ENCODE measurements at regions not wholly inside any gene's neighbourhood (a gene's known extent, or its start where the extent isn't known, plus 50 kb on each side); places are given as distances from the start of the nearest gene placed in this dataset.
"Not testable (repeated sequence)": the region's sequence is repeated elsewhere in the genome, so short reads cannot be mapped to it uniquely, and the experiment has no call there.

DNA sequence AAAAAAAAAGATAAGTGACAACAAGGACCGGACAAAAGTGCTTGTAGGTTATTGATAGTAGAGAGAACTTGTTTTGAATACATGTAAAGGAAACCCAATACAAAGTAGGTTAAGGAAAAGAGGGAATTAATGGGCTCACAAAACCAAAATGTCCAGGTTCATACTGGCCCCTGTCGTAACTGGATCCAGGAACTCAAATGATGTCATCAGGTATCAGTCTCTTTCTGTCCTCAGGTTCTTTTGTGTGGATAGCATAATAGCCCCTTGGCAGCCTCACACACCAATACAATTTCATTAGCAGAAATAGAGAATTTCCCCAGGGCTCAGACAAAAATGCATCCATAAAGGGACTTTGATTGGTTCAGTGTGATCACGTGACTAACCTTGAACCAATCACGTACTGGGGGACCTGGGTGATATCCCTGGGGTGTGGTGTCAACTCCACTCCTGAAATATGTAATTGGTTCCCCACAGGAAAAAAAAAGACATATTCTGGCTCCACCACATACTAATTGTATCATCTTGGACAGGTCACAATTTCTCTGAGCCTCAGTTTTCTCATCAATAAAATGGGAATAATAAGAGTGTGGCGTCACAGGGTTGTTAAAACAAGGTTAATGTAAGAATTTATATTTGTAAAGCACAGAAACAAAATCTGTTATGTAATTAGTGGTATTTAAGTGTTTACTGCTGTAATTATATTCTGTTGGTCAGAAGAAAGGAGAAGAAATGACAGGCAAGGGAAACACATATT, 174.8 kb downstream of the PDGFRA start:
- DNase-seq (ENCODE audit: low spot score): no peak

DNA sequence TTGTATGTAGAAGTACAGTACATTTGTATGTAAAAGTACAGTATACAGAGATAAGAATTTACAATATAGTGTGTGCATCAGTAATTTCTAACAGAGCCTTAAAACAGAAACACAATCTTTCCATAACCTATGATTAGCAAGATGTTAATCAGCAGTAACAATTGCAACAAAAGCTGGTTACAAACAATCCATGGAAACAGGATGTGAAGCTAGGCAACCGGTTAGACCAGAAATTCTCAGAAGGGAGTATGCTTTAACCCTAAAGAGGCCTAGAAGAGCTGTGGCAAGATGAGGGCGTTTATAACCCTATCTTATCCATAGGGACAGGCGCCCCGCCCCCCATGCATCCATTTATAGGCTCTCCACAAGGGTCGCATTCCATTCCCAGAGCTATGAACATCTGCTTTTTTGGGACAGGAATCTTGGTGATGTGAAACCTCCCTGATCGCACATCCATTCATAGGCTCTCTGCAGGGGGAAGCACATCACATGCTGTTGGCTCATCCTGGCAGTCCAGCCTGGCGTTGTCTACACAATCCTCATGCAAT, 180.3 kb downstream of the PDGFRA start:
- peak; percentile 23 for DNase-seq (ENCODE audit: low spot score)

DNA sequence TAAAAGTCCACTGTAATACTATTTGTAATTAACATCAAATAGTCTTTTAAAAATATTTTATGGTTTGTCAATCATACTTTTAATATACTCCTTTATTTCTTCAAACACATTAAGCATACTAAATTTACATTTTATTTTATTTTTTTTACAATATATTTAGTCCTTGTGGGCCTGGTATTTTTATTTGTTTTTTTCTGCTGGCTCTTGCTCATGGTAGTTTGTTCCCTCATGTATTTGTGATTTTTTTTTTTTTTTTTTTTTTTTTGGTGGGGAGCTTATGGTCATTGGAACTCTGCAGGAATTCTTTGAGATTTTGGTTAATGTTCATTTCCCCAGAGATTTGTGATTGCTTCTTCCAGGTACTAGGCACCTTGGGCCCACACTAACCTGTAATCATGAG, 185.5 kb downstream of the PDGFRA start:
- DNase-seq (ENCODE audit: low spot score): no peak

DNA sequence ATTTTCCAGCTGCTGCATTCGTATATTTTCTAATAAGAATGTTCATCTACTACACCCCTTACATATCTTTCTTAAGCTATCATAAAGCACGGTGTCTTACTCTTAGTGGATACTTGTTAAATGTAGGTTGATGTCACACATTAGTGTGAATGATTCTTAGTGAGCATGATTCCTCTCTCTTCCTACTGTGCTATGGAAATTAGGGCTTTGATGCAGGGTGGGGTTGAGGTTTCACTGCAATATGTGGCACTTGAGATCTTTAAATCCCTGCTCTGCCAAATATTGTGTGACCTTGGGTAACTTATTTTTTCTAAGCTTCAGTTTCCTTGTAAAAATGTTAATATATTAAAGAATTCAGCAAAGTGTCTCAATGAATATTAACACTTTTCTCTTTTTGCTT, 188.4 kb downstream of the PDGFRA start:
- no peak for DNase-seq (ENCODE audit: low spot score)

DNA sequence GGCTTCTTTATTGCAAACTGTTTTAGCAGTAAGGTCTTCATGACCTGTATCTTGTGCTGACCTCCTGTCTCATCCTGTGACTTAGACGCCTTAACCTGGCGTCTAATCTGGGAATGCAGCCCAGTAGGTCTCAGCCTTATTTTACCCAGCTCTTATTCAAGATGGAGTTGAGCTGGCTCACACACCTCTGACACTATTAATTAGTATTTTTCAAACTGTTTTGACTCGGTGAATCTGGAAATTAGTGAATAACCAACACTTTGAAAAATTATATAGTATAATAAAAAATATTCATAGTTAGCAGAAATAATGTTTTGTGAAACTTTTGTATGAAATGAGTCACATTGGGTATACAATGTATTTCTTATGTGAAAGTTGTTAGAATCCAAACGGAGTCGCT, 189.4 kb downstream of the PDGFRA start:
- DNase-seq (ENCODE audit: low spot score): no peak

DNA sequence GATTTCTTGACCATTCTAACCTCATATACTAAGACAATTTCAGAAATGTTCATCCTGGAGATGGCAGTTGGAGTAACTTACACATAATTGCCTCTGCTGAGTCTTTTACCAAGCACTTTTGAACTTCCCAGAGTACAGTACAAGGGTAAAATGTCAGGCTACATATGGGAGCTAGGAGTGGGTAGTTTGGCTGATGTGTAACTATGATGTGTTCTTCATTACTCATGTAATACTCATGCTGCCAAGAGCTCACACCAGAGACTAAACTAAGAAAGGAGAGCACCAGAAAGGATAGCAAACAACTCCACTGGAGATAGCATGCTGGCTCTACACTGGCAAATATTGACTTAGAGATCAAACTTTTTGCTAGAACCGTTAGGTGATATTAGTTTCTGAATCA, 194.0 kb downstream of the PDGFRA start:
- no peak for DNase-seq (ENCODE audit: low spot score)

DNA sequence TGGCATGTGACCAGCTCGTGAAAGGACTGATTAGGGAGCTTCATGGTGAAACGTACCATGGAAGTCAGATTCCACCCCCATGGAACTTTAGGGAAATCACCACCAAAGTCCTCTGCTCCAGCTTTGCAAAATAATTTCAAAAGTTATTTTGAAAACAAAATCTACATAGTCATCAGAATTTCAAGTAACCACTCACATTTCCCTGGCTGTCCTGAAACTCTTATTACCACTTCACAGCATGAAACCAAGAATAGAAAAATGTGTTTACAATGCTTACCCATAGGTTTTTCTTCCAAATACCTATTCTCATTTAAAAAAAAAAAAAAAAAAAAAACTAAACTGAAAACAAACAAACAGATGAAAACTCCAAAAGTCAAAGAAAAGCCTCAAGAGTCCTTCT, 198.7 kb downstream of the PDGFRA start:
- no peak for DNase-seq (ENCODE audit: low spot score)

DNA sequence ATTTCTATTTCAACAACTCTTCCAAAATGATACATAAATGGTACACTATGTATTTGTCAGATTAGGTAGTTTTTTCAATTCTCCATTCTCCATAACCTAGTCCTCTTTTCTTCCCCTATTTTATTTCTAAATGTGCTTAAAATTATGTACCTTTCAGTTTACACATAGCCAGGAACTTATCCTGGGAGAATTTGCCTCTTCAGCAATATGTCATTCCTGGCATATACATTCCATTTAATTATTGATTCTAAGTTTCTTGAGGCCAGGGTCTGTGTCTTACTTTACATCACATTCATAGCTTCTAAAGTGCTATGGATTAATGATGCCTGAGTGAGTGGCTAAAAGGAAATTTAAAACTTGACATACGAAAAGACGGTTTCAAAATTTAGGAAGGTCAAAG, 199.8 kb downstream of the PDGFRA start:
- DNase-seq (ENCODE audit: low spot score): no peak

DNA sequence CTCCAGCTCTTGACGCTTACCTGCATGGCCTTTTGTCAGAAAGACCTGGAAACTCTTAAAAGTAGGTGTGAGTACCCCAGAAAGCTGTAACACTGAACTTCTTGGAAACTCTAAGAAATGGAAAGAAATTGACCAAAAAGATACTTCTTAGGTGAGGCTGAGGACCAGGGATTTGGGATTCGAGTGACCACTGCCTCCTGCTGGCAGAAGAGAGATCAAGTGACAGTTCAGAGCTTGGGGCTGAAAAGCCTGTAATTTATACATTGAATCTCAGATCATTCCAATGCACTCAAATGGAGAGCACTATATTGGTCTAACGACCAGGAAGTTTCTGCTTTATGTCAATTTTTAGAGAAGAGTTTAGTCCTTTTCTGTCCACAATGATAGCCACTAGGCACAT, 204.6 kb downstream of the PDGFRA start:
- DNase-seq (ENCODE audit: low spot score): peak; percentile 32

DNA sequence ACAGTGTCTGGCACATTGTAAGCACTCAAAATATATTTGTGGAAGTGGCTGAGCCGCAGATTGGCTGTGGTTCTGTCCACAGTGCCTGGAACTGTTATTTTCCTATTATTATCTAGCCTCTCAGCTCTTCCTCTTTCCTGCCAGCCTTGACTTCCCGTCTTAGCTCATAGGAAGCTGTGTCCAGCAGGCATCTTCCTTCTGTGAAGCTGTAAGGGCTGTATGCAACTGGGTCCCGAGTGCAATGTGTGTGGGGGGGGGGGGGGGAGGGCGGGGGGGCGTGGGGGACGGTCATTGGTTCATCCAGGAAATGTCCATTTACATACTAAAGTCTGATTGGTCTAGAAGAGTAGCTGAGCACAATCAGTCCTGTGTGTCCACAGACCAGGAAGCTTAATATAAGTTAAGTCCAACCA, 210.7 kb downstream of the PDGFRA start:
- DNase-seq (ENCODE audit: low spot score): no peak

DNA sequence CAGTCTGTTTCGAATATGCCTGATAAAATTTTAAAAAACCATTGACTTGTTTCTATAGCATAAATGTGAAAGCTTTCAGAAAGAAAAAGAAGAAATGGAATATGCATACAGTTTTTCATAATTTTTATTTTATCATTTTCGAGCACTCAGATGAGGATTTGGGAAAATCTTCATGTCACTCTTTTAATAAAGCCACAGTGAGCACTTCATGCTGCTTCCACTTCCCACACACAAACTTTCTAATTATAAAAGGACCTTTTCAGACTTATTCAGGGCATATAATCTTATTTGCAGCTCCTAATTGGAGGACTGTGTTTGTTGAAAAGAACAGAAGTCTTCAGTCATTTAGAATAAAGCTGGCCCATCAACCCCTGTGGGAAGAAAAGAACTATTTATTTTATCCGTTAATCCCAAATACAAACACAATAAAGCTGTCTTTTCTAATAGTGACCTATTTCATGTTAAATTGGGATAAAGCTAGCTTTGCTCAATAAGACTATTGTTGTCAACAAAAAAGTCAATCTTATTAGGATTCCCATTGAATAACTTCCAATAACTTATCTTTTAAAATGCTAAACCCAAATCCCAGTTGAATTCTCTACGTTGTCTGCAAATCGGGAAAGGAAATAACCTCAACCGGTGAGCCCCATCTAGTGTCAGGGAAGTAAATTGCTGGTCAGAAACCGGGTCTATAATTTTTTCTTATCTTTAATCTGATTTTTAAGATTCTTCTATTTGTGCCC, 211.5 kb downstream of the PDGFRA start:
- peak; percentile 28 for DNase-seq (ENCODE audit: low spot score)

DNA sequence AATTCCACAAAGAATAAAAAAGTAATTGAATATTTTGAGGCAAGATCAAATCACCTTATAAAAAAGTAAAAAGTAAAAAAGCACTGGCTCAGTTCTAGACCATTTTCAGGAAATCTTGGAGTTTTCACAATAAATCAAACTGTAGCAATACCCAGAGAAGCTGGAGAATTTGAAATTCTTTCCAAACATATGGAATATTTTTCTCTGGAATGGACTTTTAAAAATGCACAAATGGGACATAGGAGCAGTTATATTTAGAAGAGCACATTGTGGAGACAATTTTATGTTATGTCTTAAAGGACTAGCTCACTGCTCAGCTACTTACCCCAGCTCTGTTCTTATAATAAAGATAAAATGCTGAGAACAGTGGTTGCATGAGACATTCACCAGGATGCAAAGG, 211.9 kb upstream of the KIT start:
- no peak for DNase-seq (ENCODE audit: low spot score)

DNA sequence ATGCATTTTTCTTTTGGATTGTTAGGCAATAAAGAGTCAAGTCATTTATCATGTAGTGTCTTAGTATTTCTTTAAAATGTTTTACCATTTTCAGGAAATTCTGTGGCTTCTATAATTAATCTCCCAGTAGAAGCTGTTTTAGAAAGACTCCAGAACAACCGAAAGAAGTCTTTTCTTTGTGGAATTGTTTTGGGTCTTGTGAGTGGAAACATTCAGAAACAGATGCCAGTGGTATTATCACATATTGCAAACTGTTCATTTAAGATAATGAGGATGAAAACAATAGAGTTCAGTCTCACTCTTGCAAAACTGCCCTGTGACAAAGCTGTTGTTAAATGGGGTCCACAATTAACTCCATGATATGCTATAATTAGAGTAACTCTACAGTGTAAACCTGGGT, 211.2 kb upstream of the KIT start:
- DNase-seq (ENCODE audit: low spot score): no peak

DNA sequence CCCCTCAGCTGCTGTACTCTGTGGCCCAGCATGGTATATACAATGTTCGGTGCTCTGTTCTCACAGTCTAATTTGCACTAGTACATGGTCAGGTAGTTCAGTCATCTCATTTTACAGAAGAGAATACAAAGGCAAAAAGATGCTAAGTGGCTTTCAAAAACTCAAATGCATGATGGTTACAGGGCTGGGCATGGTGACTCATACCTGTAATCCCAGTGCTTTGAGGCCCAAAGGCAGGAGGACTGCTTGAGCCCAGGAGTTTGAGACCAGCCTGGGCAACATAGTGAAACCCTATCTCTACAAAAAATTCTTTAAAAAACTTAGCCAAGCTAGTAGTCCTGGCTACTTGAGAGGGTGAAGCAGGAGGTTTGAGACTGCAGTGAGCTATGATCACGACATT, 210.5 kb upstream of the KIT start:
- no peak for DNase-seq (ENCODE audit: low spot score)

DNA sequence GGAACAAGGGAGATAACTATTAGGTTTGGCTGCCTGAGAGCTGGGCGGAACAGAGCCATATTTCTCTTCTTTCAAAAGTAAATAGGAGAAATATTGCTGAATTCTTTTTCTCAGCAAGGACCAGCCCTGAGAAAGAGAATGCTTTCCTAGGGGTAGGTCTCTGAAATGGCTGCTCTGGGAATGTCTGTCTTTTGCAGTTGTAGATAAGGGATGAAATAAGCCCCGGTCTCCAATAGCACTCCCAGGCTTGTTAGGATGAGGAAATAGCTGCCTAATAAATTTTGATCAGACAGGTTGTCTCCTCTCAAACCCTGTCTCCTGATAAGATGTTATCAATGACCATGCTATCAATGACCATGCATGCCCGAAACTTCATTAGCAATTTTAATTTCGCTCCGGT, 207.8 kb upstream of the KIT start:
- DNase-seq (ENCODE audit: low spot score): no peak

DNA sequence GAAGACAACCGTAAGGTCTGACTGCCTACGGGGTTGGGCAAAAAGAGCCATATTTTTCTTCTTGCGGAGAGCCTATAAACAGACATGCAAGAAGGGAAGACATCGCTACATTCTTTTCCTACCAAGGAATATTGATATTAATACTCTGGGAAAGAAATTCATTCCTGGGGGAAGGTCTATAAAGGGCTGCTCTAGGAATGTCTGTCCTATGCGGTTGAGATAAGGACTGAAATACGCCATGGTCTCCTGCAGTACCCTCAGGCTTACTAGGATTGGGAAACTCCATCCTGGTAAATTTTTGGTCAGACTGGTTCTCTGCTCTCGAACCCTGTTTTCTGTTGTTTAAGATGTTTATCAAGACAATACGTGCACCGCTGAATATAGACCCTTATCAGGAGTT, 190.8 kb upstream of the KIT start:
- DNase-seq (ENCODE audit: low spot score): not testable (repeated sequence)

DNA sequence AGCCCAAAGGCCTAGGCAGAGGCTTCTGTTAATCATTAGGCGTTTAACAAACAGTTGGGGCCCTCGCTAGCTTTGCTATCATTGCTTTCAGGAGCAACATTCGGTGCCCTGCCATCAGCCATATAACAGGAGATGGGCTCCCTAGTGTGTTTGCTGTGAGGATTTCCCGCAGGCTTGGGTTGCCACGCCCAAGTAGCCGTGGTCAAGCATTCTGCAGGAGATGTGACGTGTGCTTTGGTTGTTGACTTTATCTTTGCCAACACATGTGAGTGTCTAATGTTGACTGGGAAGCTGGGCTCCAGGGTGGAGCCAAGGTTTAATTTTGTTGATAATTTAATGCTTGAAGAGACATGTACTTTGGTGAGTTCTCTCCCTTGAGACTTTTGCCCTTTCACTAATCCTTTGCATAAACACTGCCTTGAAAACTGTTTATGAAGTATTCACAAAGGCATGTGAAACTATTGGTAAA, 184.6 kb upstream of the KIT start:
- no peak for DNase-seq (ENCODE audit: low spot score)

DNA sequence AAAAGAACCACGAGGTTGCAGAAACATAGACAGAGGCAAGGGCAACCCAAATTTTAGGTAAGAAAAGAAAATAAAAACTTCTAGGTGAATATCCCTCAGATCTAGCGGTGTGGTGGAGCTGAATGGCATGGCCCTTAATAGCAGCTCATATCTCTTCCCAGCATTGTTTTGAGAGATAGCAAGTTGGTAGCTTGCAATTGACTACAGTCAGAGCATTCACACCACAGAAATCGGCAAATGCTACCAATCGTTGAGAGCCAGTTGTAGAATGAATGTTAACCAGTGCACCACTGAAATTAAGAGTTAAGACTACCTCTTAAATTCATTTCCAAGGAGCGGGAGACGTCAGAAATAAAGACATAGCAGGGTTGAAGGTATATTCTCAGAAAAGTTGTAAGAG, 184.0 kb upstream of the KIT start:
- no peak for DNase-seq (ENCODE audit: low spot score)

DNA sequence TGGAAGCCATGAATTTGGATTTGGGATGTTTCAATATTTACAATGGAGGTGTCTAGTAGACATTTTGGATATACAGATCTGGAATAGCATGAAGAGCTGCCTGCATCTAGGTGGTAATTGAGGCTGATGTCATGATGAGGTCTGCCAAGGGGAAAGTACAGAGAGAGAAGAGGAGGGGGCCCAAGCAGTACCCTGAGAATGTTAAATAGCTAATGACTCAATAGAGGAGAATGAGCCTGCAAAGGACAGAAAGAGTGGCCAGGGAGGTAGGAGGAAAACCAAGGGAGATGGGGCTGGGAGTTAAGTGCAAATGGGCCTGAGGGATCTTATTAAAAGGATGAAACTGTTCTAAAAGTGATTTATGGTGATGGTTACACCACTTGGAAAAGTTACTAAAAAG, 182.2 kb upstream of the KIT start:
- DNase-seq (ENCODE audit: low spot score): no peak

DNA sequence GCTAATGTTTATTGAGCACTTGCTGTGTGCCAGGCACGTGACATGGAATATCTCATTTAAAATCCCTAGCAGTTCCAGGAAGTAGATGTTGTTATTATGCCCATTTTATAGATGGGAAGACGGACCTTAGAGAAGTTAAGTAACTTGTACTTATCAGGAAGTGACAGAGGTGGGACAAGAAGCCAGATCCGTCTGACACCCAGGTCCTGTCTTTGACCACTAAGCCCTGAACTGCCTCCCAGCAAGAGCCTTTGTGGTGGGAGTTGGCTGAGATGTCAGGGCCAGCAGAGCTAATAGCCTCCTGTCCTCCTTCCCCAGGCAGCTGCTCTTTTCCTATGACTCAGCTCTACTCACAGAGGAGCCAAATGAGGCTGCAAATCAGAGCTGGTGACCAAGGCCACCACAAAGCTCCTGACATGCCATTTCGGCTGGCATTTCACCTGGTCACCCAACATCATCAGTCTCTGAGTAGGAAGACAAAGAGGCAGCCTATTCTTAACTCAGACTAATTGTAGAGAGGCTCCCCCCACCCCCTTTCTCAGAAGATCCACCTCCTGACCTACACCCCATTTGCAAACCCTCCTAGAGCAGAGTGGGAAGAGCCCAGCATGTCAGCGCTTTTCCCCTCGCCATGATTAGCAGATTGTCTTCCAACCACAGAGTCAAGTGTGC, 175.1 kb upstream of the KIT start:
- no peak for DNase-seq (ENCODE audit: low spot score)

DNA sequence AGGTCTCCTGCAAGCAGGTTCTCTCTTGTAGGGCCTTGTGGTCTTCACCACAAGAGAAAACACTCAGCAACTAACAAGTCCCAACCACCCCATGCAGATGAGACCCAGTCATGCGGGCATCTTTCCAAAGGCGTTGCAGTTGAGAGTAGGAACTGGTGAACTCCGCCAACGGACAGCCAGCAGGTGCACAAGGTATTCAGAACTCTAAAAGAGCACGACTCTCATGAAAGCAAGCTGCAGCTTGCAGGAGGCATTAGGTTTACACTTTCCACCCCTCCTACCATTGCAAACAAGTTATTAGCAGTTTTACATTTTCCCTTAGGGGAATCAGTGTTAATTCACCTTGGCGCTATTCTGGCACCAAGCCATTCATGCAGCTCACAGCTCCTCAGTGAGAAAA, 173.4 kb upstream of the KIT start:
- DNase-seq (ENCODE audit: low spot score): no peak

DNA sequence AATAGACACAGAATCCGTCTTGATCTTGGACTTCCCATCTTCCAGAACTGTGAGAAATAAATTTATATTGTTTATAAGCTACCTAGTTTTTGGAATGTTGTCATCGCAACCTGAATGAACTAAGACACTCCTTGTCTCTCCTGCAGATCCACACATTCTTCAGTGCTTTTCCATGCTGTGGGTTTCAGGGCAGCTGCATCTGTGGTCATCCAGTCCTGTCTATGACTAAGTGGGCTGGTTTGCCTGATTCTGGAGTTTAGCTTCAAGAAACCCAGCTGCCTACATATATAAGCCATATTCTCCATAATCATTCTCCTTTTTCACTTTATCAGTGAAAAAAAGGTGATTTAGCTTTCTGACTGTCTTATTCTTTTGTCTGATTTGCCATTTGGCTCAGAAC, 170.3 kb upstream of the KIT start:
- no peak for DNase-seq (ENCODE audit: low spot score)

DNA sequence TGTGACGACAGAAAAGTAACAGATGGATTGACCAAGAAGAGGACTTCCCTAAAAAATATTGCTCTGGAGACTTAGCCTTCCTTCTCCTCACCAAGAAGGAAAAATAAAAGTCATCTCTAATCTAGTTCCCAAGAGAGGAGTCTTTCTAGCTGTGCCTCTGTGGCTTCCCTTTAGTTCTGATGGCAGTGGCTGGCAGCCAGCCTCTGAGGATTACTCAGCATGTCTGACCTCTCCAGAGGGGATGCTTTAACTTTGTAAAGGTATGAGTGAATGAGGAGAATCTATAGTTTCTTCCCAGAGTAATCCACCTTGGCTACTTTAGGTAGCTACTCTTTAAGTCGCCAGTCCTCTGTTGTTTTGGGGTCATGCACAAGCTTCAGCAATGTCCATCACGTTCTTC, 163.9 kb upstream of the KIT start:
- no peak for DNase-seq (ENCODE audit: low spot score)

All from HT-29 (cell line).